Natural killer cell treated with Interleukin-12 subunit alpha and Interleukin-12 subunit beta and Interleukin-15 and Interleukin-18, amount 100 ng/mL, for 72 hours (primary cell): ENCODE measurements at regions not wholly inside any gene's neighbourhood (a gene's known extent, or its start where the extent isn't known, plus 50 kb on each side); places are given as distances from the start of the nearest gene placed in this dataset.
"Not testable (repeated sequence)": the region's sequence is repeated elsewhere in the genome, so short reads cannot be mapped to it uniquely, and the experiment has no call there.

Experiments
- ATAC-seq, 2 donors: fragments of 150-1000 bp; cut with Tn5 transposase in 1 of 2; sonication (Bioruptor Pico), chemical (Tn5 transposase) in 1 of 2; 2 replicates each; pipeline ENCODE4 v1.10.0; 2021
- DNase-seq: peaks from one replicate; pipeline ENCODE4 v3.0.0; 2022; ENCODE audit warnings: low spot score
- H3K27ac Mint-ChIP-seq, 2 donors: 1 replicate in 1 of 2; 2 replicates in 1 of 2; pipeline ENCODE4 v1.8.0; 2022; ENCODE audit warnings: mixed read lengths in 2 of 2, mild to moderate bottlenecking in 1 of 2, moderate library complexity in 1 of 2
- H3K27me3 Mint-ChIP-seq, 2 donors: 1 replicate in 1 of 2; 2 replicates in 1 of 2; pipeline ENCODE4 v1.8.0; 2022; ENCODE audit warnings: mixed read lengths in 2 of 2
- H3K36me3 Mint-ChIP-seq: one replicate; pipeline ENCODE4 v1.8.0; 2022; ENCODE audit warnings: mixed read lengths
- H3K4me1 Mint-ChIP-seq, 2 donors: 1 replicate in 1 of 2; 2 replicates in 1 of 2; pipeline ENCODE4 v1.8.0; 2022; ENCODE audit warnings: low read depth in 2 of 2, mixed read lengths in 2 of 2, mild to moderate bottlenecking in 1 of 2
- H3K4me3 Mint-ChIP-seq: one replicate; pipeline ENCODE4 v1.8.0; 2022; ENCODE audit warnings: mixed read lengths
- H3K9me3 Mint-ChIP-seq: 2 replicates; pipeline ENCODE4 v1.8.0; 2022; ENCODE audit warnings: mixed read lengths

DNA sequence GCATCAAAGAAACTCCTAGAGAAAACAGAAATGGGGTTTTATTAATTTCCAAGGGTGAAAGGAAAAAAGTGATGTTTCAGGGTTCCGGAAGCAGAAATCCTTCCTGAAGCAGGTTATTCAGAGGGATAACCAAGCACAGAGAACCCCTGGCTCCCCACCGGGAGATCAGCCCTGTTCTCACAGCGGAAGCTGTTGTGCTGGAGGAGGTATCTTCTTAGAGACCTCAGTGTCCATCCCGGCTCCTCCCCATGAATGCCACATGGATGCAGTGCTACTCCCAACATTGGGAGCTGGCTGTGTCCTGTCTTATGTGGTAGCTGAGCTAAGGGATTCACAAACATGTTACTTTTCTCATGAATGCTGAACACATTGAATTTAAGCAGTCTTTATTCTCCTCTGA lies 80.9 kb upstream of the IRX2 start:
- Mint-ChIP-seq H3K9me3 (no peaks in the 10 kb centered on the region), H3K27me3 (no peaks in the 10 kb centered on the region), H3K36me3 (no peaks in the 10 kb centered on the region), H3K4me1 (no peaks in the 10 kb centered on the region), H3K27ac (no peak overlapping the region), H3K4me3 (no peak overlapping the region)
- DNase-seq = no peak
- no peak for ATAC-seq

DNA sequence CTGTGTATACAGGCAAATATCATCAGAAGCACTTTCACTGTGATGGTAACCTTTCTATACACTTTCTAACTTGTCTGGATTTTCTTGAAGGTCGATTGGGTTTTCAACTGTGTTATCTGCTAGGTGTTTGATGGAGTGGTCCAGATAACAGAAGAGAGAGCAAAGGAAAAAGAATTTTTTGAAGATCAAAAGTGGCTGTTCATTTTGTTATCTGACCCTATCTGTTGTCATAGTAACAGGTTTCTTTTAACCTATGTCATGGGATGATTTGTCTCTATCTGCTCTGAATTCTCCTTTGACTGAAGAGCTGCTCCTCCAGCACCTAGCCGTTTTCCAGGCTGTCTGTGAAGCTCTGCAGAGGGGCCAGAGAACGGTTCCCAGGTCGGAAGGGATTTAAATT lies 77.8 kb upstream of the IRX2 start:
- ATAC-seq (no peak), DNase-seq (no peak)
- Mint-ChIP-seq H3K27me3 (no peaks in the 10 kb centered on the region), H3K27ac (no peak overlapping the region), H3K9me3 (no peaks in the 10 kb centered on the region), H3K4me1 (no peaks in the 10 kb centered on the region), H3K4me3 (no peak overlapping the region), H3K36me3 (no peaks in the 10 kb centered on the region)

DNA sequence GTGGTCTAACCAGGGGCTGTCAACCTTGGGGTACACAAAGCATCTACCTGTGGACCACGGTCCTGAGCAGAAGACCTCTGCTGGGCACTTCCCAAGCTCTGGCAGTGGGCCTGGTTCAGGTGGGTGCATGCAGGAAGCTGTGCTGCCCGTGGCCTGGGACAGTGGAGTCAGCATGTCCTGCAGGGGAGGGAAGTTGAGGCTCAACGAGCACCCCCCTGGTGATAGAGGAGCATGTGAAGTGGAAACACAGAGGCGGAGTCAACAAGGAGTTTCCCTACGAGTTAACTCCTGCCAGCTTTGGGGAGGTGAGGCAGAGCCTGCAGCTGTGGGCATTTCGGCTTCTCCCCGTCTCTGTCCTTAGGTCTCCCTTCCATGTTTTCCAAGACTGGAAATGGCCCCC lies 67.5 kb upstream of the IRX2 start:
- no peaks in the 10 kb centered on the region for H3K9me3 Mint-ChIP-seq
- H3K27me3 Mint-ChIP-seq = no peaks in the 10 kb centered on the region
- no peak overlapping the region for H3K4me3 Mint-ChIP-seq
- H3K4me1 Mint-ChIP-seq = no peaks in the 10 kb centered on the region
- no peaks in the 10 kb centered on the region for H3K36me3 Mint-ChIP-seq
- H3K27ac Mint-ChIP-seq = no peak overlapping the region
- DNase-seq = no peak
- no peak for ATAC-seq

DNA sequence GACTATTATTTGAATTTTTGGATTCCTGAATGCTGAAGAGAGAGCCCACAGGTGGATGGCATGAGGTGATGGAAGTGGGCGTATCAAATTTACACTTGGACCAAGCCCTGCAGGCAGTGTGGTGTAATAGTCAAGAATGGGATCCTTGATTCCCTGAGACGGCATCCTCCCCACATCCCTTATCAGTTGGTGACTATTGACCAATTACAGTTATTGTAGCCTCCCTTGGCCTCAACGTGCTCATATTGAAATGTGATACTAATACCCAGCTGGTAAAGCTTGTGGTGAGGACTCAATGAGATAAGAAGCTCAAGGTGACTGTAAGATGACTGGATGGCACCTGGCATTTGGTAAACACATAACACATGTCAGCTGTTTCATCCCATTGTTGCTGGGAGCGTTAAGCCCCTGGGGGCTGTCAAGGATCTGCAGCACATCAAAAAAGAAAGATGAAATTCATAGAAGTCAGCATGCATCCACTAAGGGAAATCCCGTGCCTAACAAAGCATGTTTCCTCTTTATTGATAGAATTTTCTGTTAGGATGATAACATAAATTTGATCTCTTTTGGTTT lies 65.6 kb upstream of the IRX2 start:
- Mint-ChIP-seq H3K4me3 (no peak overlapping the region), H3K27me3 (no peaks in the 10 kb centered on the region), H3K4me1 (no peaks in the 10 kb centered on the region), H3K9me3 (no peaks in the 10 kb centered on the region), H3K27ac (no peak overlapping the region), H3K36me3 (no peaks in the 10 kb centered on the region)
- ATAC-seq (no peak), DNase-seq (no peak)

DNA sequence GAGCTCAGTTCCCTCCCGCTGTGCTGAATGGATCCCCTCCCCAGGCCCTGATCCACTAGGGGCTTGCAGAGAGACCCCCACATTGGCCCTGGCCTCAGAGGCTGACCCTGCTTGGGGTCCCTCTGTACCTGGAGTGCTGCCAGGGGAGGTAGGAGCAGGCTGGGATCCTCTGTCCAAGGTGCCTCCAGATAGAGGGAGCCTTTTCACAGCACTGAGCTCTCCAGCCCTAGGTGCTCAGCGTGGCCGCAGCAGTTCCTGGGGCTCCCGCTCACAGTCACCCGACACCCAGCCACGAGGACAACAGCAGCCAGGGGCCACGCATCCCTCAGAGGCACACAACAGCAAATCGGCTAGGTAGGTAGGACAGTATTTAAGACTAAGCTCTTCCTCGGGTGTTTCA lies 62.2 kb upstream of the IRX2 start:
- no peaks in the 10 kb centered on the region for H3K27me3 Mint-ChIP-seq
- DNase-seq (no peak), ATAC-seq (peak in 1 of 2 donors; percentile 11)
- no peak overlapping the region for H3K4me3 Mint-ChIP-seq
- no peaks in the 10 kb centered on the region for H3K36me3 Mint-ChIP-seq
- no peak overlapping the region for H3K27ac Mint-ChIP-seq
- H3K4me1 Mint-ChIP-seq = no peaks in the 10 kb centered on the region
- no peaks in the 10 kb centered on the region for H3K9me3 Mint-ChIP-seq

DNA sequence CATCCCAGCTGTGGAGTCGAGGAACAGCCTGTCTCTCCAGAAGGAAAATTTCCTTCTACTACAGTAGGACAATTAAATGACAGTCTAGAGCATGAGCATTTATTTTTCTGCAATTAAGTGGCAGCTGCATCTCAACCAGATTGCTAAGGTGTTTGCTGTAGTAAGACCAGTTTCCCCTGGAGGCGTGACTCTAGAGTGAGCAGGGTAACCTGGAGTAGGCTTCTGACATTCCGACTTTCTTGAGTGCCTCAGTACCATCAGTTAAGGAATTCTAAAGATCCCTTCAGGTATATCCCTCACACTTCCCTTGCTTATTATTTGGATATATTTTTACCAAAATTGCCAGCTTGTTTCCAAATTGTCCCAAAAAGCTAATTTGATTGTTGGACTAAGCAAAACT lies 59.2 kb upstream of the IRX2 start:
- Mint-ChIP-seq H3K27me3 (no peaks in the 10 kb centered on the region), H3K4me1 (no peaks in the 10 kb centered on the region), H3K27ac (no peak overlapping the region), H3K9me3 (peaks cover 7% of the 10 kb centered on the region), H3K4me3 (no peak overlapping the region), H3K36me3 (no peaks in the 10 kb centered on the region)
- ATAC-seq (no peak), DNase-seq (no peak)

DNA sequence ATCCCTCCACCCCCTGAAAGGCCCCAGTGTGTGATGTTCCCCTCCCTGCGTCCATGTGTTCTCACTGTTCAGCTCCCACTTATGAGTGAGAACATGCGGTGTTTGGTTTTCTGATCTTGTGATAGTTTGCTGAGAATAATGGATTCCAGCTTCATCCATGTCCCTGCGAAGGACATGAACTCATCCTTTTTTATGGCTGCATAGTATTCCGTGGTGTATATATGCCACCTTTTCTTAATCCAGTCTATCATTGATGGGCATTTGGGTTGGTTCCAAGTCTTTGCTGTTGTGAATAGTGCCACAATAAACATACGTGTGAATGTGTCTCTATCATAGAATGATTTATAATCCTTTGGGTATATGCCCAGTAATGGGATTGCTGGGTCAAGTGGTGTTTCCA lies 55.8 kb upstream of the IRX2 start:
- not testable (repeated sequence) for H3K27ac Mint-ChIP-seq, H3K27me3 Mint-ChIP-seq, H3K36me3 Mint-ChIP-seq, ATAC-seq, H3K4me1 Mint-ChIP-seq, H3K9me3 Mint-ChIP-seq, H3K4me3 Mint-ChIP-seq, DNase-seq

DNA sequence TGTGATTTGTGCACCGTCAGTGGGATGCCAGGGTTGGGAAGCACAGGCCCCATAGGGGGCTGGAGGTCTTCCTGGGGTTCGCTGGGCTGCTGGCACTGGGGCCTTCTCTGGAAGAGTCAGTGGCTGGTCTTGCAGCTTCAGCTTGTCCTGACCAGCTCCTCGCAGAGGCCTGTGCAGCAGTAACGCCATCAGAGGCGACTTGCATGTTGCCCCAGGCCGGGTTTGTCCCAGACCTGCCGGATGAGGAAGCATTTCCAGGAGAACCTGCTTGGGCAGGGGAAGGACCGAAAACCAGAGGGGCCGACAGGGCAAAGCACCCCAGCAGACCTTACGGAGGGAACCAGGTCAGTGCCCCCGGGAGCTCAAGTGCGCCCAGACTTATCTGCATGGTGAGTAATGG lies 54.7 kb upstream of the IRX2 start:
- ATAC-seq (no peak), DNase-seq (no peak)
- H3K27me3 Mint-ChIP-seq = no peaks in the 10 kb centered on the region
- no peak overlapping the region for H3K27ac Mint-ChIP-seq
- H3K36me3 Mint-ChIP-seq = no peaks in the 10 kb centered on the region
- no peaks in the 10 kb centered on the region for H3K4me1 Mint-ChIP-seq
- H3K9me3 Mint-ChIP-seq = peaks cover 7% of the 10 kb centered on the region
- no peak overlapping the region for H3K4me3 Mint-ChIP-seq

DNA sequence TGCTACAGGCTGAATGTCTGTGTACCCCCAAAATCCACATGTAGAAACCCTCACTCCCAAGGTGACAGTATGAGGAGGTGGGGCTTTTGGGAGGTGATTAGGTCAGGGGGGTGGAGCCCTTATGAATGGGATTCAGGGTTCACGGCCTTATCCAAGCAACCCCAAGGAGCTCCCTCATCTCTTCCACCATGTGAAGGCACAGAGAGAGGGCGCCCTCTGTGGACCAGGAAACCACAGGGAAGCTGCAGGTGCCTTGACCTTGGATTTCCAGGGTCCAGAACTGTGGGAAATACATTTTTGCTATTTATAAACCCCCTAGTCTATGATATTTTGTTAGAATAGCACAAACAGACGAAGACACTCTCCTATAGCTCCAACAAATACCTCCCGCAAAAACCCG lies 53.6 kb upstream of the IRX2 start:
- no peak overlapping the region for H3K4me3 Mint-ChIP-seq
- H3K9me3 Mint-ChIP-seq = peaks cover 7% of the 10 kb centered on the region
- H3K27ac Mint-ChIP-seq = no peak overlapping the region
- DNase-seq (no peak), ATAC-seq (no peak)
- no peaks in the 10 kb centered on the region for H3K27me3 Mint-ChIP-seq
- H3K36me3 Mint-ChIP-seq = no peaks in the 10 kb centered on the region
- no peaks in the 10 kb centered on the region for H3K4me1 Mint-ChIP-seq

DNA sequence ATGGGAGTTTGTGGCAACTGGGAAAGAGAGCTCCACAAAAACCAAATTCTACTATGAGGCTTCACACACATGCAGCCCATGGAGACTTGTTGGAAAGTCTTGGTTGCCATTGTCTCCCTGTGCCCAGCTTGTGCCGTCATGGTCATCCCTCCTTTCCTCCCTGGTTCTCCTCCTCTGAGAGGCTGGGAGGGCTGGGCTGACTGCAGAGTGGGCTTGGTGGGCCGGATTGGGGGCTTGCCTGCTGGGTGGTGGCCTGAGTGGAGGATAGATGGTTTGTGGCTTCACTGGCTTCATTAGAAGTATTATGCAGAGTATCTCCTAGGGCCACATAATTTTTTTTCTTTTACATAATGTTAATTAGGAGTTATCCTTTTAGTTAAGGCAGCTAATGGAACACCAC lies 52.3 kb upstream of the IRX2 start:
- H3K4me3 Mint-ChIP-seq = no peak overlapping the region
- no peaks in the 10 kb centered on the region for H3K27me3 Mint-ChIP-seq
- no peaks in the 10 kb centered on the region for H3K4me1 Mint-ChIP-seq
- H3K27ac Mint-ChIP-seq = no peak overlapping the region
- ATAC-seq (no peak), DNase-seq (no peak)
- H3K9me3 Mint-ChIP-seq = peaks cover 7% of the 10 kb centered on the region
- H3K36me3 Mint-ChIP-seq = no peaks in the 10 kb centered on the region

DNA sequence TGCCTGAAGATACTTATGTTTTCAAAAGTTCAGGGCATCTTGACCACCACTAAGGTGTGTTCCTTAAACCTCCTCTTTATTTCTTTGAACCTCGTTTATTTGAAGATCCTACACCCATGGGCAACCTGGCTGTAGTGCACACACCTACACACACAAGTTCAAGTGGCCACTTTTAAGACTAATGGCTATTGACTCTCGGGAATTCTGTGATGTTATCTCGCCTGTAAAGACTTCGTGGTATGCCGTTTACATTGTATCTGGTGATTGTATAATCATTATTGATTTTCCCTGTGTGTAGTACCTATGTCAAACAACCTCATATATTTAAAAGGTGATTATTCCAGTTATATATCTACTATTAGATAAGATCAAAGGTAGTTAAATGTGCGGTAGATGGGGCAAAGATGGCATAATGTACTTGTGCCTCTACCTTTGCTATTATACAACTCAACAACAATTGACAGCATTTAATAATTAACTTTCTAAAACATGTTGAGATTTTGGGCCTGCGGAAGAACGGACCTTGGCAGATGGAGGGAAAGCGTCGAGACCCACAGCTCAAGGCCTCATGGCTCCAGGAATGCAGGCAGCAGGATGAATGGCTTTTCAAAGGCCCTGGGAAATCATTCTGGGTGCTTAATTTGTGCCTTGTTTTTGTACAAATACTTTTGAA lies 51.4 kb upstream of the IRX2 start:
- H3K36me3 Mint-ChIP-seq = no peaks in the 10 kb centered on the region
- DNase-seq = no peak
- H3K27ac Mint-ChIP-seq = no peak overlapping the region
- peaks cover 3% of the 10 kb centered on the region for H3K9me3 Mint-ChIP-seq
- no peak for ATAC-seq
- no peak overlapping the region for H3K4me3 Mint-ChIP-seq
- H3K4me1 Mint-ChIP-seq = no peaks in the 10 kb centered on the region
- H3K27me3 Mint-ChIP-seq = no peaks in the 10 kb centered on the region

DNA sequence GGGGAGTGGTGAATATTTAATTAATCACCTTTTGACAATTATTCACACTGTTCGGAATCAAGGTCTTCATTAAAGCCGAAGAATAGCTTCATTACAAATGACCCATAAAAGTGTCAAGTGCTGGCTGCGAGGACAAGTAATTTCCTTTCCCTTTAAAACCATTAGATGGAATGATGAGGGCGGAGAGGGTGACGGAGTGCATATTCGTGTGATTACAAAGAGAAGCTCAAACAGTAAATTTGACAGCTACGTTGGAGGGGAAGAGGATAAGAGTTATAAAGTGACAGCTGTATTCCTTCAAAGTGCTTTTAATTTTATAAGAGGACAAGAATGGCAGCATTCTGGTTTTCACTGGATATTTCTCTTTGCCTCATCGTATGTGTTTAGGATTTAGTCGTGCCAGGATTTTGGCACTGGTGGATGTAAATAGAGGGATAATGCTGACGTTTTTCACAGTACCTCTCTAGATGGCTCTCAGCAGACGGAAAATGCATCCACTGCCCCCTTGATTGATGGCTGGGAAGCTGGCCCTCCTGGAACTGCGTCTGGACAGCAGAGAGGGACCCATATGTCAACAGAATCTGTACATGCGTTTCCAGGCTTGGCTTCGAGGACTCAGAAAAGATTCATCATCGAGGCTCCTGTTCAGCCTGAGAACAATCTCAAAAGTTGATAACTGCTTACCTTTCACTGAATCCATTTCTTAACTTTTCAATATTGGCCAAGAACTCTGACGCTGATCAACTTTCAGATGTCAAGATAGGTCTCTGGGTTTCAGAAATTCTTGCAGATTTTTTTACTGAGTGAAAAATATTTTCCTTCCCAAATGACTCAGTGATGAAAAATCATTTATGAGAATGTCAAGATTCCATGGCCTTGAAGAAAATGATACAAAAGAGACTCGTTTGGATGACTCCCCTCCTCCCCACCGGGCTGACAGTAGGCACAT lies 50.4 kb upstream of the IRX2 start:
- Mint-ChIP-seq H3K9me3 (no peaks in the 10 kb centered on the region), H3K36me3 (no peaks in the 10 kb centered on the region), H3K27me3 (no peaks in the 10 kb centered on the region), H3K4me1 (no peaks in the 10 kb centered on the region), H3K27ac (no peak overlapping the region), H3K4me3 (no peak overlapping the region)
- ATAC-seq (no peak), DNase-seq (no peak)
